Thoracic aorta (tissue), 2 donors: ENCODE measurements at regions not wholly inside any gene's neighbourhood (a gene's known extent, or its start where the extent isn't known, plus 50 kb on each side); places are given as distances from the start of the nearest gene placed in this dataset.
"Not testable (repeated sequence)": the region's sequence is repeated elsewhere in the genome, so short reads cannot be mapped to it uniquely, and the experiment has no call there.

ENCODE experiments used
- ATAC-seq: fragments of 150-250 bp; one replicate; pipeline ENCODE4 v1.8.0; 2017; ENCODE audit warnings: low read depth; ENCODE audit not compliant: insufficient number of reproducible peaks, low FRiP score
- DNase-seq: peaks from one replicate; pipeline ENCODE4 v3.0.0-alpha.2; 2020; ENCODE audit warnings: low spot score
- H3K27ac ChIP-seq, 2 donors: fragments of 200-600 bp; sonication (generic); 1 replicate in 1 of 2; 2 replicates in 1 of 2; pipeline ENCODE4 v1.5.1; 2016; ENCODE audit warnings: mild to moderate bottlenecking in 2 of 2, moderate library complexity in 2 of 2
- H3K27me3 ChIP-seq: fragments of 200-600 bp; sonication (generic); replicated peaks from 2 replicates; pipeline ENCODE4 v1.6.0; 2016; ENCODE audit warnings: mild to moderate bottlenecking; ENCODE audit not compliant: insufficient read depth
- H3K36me3 ChIP-seq: fragments of 200-600 bp; sonication (generic); one replicate; pipeline ENCODE4 v1.5.1; 2016
- H3K4me1 ChIP-seq, 2 donors: fragments of 200-600 bp; sonication (generic); 1 replicate in 1 of 2; 2 replicates in 1 of 2; pipeline versions ENCODE4 v1.5.1 to v1.6.0; 2016; ENCODE audit warnings: low read depth in 2 of 2, mild to moderate bottlenecking in 1 of 2; ENCODE audit not compliant: control insufficient read depth in 1 of 2
- H3K4me3 ChIP-seq: fragments of 200-600 bp; sonication (generic); 2 replicates; pipeline ENCODE4 v1.5.1; 2016; ENCODE audit warnings: mild to moderate bottlenecking
- H3K9me3 ChIP-seq: fragments of 200-600 bp; sonication (generic); 2 replicates; pipeline ENCODE4 v1.5.1; 2016
- TF ChIP-seq, protein P1 (sequence below): fragments of 200-600 bp; sonication (generic); IDR thresholded peaks from one replicate; pipeline ENCODE4 v1.5.1; 2019; ENCODE audit warnings: antibody characterized with exemption

DNA sequence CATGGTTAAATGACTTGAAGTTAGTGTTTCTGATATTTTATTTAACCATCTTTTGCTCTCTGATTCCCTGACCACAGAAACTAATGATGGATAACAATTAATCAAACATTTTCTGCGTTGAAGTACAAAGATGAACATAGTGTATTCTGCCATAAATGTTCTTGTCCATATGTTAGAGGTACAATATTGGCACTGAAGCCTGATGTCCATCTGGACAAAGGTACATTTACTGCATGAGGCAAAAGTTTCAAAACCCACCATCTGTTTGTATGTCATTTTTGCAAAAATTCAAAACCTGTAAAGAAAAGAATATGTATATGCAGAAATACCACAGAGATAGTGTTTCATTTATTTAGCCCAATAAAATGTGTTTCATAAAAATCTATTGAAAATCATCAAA is 861.5 kb downstream of the ANKRD7 start:
- no peak overlapping the region for H3K27ac ChIP-seq
- ATAC-seq (no peak), DNase-seq (no peak)
- H3K36me3 ChIP-seq, result no peaks in the 10 kb centered on the region
- no peaks in the 10 kb centered on the region for H3K27me3 ChIP-seq
- TF ChIP-seq, protein P1, sequence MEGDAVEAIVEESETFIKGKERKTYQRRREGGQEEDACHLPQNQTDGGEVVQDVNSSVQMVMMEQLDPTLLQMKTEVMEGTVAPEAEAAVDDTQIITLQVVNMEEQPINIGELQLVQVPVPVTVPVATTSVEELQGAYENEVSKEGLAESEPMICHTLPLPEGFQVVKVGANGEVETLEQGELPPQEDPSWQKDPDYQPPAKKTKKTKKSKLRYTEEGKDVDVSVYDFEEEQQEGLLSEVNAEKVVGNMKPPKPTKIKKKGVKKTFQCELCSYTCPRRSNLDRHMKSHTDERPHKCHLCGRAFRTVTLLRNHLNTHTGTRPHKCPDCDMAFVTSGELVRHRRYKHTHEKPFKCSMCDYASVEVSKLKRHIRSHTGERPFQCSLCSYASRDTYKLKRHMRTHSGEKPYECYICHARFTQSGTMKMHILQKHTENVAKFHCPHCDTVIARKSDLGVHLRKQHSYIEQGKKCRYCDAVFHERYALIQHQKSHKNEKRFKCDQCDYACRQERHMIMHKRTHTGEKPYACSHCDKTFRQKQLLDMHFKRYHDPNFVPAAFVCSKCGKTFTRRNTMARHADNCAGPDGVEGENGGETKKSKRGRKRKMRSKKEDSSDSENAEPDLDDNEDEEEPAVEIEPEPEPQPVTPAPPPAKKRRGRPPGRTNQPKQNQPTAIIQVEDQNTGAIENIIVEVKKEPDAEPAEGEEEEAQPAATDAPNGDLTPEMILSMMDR, result no peak
- no peak overlapping the region for H3K4me3 ChIP-seq
- H3K4me1 ChIP-seq, result no peaks in the 10 kb centered on the region
- no peaks in the 10 kb centered on the region for H3K9me3 ChIP-seq

DNA sequence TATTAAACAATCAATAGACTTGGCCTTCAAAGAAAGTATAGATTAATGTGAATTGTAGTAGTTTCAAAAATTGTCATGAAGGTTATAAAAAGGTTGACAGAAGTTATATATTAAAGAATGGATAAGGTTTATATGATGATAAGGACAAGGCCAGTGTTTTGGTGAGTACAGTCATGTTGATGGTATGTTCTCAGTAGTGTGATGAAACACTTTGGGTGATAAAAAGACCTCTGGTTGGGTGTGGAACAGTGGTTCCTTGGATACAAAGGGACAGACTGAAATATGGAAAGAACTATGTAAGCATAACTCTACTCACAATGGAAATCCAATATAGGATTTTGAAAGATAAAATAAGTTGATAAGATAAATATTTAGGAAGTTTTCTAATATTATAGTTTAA is 866.3 kb downstream of the ANKRD7 start:
- H3K9me3 ChIP-seq, result no peaks in the 10 kb centered on the region
- no peaks in the 10 kb centered on the region for H3K4me1 ChIP-seq
- no peak for ATAC-seq
- H3K27me3 ChIP-seq, result no peaks in the 10 kb centered on the region
- H3K4me3 ChIP-seq, result no peak overlapping the region
- no peak overlapping the region for H3K27ac ChIP-seq
- DNase-seq, result no peak
- TF ChIP-seq, protein P1, result no peak
- H3K36me3 ChIP-seq, result no peaks in the 10 kb centered on the region

DNA sequence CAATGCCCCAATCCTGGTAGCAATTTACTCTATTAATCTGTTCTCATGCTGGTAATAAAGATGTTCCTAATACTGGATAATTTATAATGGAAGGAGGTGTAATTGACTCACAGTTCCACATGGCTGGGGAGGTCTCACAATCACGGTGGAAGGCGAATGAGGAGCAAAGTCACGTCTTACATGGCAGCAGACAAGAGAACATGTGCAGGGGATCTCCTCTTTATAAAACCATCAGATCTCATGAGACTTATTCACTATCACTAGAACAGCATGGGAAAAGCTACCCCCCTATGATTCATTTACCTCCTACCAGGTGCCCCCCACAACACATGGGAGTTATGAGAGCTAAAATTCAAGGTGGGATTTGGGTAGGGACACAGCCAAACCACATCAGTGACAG is 872.2 kb downstream of the ANKRD7 start:
- Histone ChIP-seq H3K27me3 (no peaks in the 10 kb centered on the region), H3K9me3 (no peaks in the 10 kb centered on the region), H3K4me3 (no peak overlapping the region), H3K4me1 (no peaks in the 10 kb centered on the region), H3K27ac (no peak overlapping the region), H3K36me3 (no peaks in the 10 kb centered on the region)
- TF ChIP-seq, protein P1, result no peak
- DNase-seq (no peak), ATAC-seq (no peak)

DNA sequence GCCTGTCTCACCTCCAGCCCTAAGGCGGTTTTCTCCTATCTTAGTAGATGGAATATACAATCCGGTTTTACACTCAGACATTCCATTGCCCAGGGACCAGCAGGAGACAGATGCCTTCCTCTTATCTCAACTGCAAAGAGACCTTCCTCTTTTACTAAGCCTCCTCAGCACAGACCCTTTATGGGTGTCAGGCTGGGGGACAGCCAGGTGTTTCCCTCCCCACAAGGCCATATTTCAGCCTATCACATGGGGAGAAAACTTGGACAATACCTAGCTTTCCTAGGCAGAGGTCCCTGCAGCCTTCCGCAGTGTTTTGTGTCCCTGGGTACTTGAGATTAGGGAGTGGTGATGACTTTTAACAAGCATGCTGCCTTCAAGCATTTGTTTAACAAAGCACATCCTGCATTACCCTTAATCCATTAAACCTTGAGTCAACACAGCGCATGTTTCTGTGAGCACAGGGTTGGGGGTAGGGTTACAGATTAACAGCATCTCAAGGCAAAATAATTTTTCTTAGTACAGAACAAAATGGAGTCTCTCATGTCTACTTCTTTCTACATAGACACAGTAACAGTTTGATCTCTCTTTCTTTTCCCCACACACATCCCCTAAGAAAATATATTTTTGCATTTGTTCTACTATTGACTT is 876.2 kb downstream of the ANKRD7 start:
- H3K4me1 ChIP-seq, H3K27ac ChIP-seq, ATAC-seq, H3K36me3 ChIP-seq, H3K27me3 ChIP-seq, DNase-seq, H3K9me3 ChIP-seq, H3K4me3 ChIP-seq: not testable (repeated sequence)

DNA sequence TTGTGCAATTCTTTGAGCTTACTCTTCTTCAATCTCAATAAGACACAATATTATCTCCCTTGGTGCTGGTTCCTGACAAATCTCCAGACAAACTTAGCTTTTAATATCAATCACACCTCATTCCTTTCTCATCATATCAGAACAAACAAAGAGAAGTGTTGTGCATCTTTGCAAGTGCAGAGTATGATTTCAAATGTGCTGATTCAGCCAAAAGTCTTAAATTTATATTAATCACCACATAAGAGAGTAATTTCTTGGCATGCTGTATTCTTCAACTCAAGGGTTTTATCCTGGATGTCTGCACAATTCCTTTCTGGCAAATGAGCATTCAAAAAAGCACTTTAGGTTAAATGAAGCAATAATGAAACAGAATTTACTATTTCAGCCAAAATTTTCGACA is 877.8 kb downstream of the ANKRD7 start:
- no peak for DNase-seq
- Histone ChIP-seq H3K4me1 (no peaks in the 10 kb centered on the region), H3K27me3 (no peaks in the 10 kb centered on the region), H3K27ac (no peak overlapping the region), H3K4me3 (no peak overlapping the region), H3K9me3 (no peaks in the 10 kb centered on the region), H3K36me3 (no peaks in the 10 kb centered on the region)
- TF ChIP-seq, protein P1, result no peak
- ATAC-seq, result no peak

DNA sequence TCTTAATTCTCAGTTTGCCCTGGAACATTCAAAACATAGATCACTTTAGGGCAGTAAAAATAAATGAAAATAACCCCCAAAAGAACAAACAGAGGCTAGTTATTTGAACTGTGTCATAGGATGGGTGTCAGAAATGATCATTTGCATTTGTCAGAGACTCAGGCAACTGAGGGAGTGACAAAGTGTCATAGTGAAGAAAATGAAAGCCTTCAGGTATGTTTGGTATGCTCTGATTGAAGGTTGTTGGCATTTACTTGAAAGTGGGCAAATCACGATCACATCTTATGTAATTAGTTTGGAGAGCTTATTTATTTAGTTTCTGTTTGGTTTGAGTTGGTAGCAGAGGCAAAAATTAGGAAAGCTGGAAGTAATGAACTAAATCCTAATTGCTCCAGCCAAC is 880.9 kb downstream of the ANKRD7 start:
- Histone ChIP-seq H3K27me3 (no peaks in the 10 kb centered on the region), H3K4me3 (no peak overlapping the region), H3K4me1 (no peaks in the 10 kb centered on the region), H3K27ac (no peak overlapping the region), H3K36me3 (no peaks in the 10 kb centered on the region), H3K9me3 (no peaks in the 10 kb centered on the region)
- TF ChIP-seq, protein P1, result no peak
- ATAC-seq, result no peak
- DNase-seq, result no peak
